Thyroid gland (tissue), 4 donors: ENCODE measurements at regions not wholly inside any gene's neighbourhood (a gene's known extent, or its start where the extent isn't known, plus 50 kb on each side); places are given as distances from the start of the nearest gene placed in this dataset.

Experiments
- CTCF ChIP-seq, 6 experiments: fragments of 200-600 bp in 3 of 6; fragments of 450-650 bp in 3 of 6; sonication (generic) in 3 of 6; IDR thresholded peaks; one replicate each; pipeline ENCODE4 v1.5.1; 2016 to 2019; ENCODE audit warnings: antibody characterized with exemption in 6 of 6, mild to moderate bottlenecking in 2 of 6, inconsistent platforms in 1 of 6, moderate library complexity in 1 of 6
- POLR2A ChIP-seq, 2 donors: fragments of 450-650 bp; IDR thresholded peaks; one replicate each; pipeline ENCODE4 v1.6.1; 2017; ENCODE audit warnings: antibody characterized with exemption in 2 of 2, mild to moderate bottlenecking in 2 of 2, moderate library complexity in 1 of 2

GRCh38 chr6:168734523-168734922 is 293.5 kb downstream of the SMOC2 start:
- TF ChIP-seq CTCF (IDR thresholded peaks at IDR 0.05): no peak
- TF ChIP-seq POLR2A (IDR thresholded peaks at IDR 0.05): no peak
